K562 (cell line): ENCODE measurements at regions not wholly inside any gene's neighbourhood (a gene's known extent, or its start where the extent isn't known, plus 50 kb on each side); places are given as distances from the start of the nearest gene placed in this dataset.

Source experiments
- ATAC-seq: fragments of 200-7000 bp; cut with Tn5 transposase; 3 replicates; pipeline ENCODE4 v1.9.1; 2020; ENCODE audit warnings: moderate library complexity
- BruUV-seq: library from RNA; stranded (reverse); fragments of 400-500 nt; replicated peaks from 2 replicates; lab custom pipeline; 2021; lab: Mats Ljungman, UMichigan
- CTCF ChIA-PET: fragments of 300-600 bp; formaldehyde crosslinking; extraction: SDS; loops from one replicate; lab custom pipeline; 2021; ENCODE audit warnings: low intra/inter-chr PET ratio; lab: Yijun Ruan, JAX
- POLR2A ChIA-PET: fragments of 300-600, 350-650 bp; sonication (Branson Sonifier 250); formaldehyde crosslinking; extraction: SDS; loops from one replicate; lab custom pipeline; 2021; ENCODE audit warnings: antibody characterized with exemption, inconsistent platforms; lab: Yijun Ruan, JAX
- DNase-seq, 4 experiments: peaks; one replicate each; pipeline versions ENCODE4 v3.0.0 to v3.0.0-alpha.2; 2011 to 2018; ENCODE audit warnings: low spot score in 3 of 4, mixed read lengths in 3 of 4; ENCODE audit errors: extremely low read depth in 1 of 4
- FAIRE-seq: peaks from 2 replicates; lab custom pipeline; 2011; peaks lifted over from hg19 to GRCh38; lab: Jason Lieb, UNC
- H2AFZ ChIP-seq: 2 replicates; pipeline ENCODE4 v1.6.0; 2011; ENCODE audit warnings: low read depth, low read length, control low read depth, inconsistent platforms
- H3K27ac ChIP-seq: fragments of 200-600 bp; 3 replicates; pipeline ENCODE4 v1.8.0; 2011; ENCODE audit warnings: low read depth, mild to moderate bottlenecking, control low read depth, inconsistent platforms, low read length, moderate library complexity, mixed read lengths; ENCODE audit errors: extremely low read depth
- H3K27me3 ChIP-seq, 2 experiments: fragments of 300-600 bp in 1 of 2; 2 replicates in 1 of 2; 3 replicates in 1 of 2; pipeline versions ENCODE4 v1.6.0 to v1.8.0; 2011; ENCODE audit warnings: inconsistent platforms in 2 of 2, low read length in 2 of 2, mild to moderate bottlenecking in 1 of 2, mixed read lengths in 1 of 2, moderate library complexity in 1 of 2; ENCODE audit not compliant: control insufficient read depth in 2 of 2, insufficient read depth in 2 of 2
- H3K36me3 ChIP-seq: fragments of 300-600 bp; 3 replicates; pipeline ENCODE4 v1.8.0; 2011; ENCODE audit warnings: mild to moderate bottlenecking, low read length, inconsistent platforms; ENCODE audit not compliant: control insufficient read depth, insufficient read depth
- H3K4me1 ChIP-seq, 2 experiments: fragments of 200-600 bp in 1 of 2; replicated peaks in 1 of 2; 2 replicates in 1 of 2; 3 replicates in 1 of 2; pipeline versions ENCODE4 v1.5.1 to v1.8.0; 2011; ENCODE audit warnings: inconsistent platforms in 2 of 2, low read length in 2 of 2, mild to moderate bottlenecking in 1 of 2, mixed read lengths in 1 of 2, moderate library complexity in 1 of 2; ENCODE audit not compliant: control insufficient read depth in 2 of 2, insufficient read depth in 2 of 2
- H3K4me2 ChIP-seq: 2 replicates; pipeline ENCODE4 v1.6.1; 2011; ENCODE audit warnings: low read length, control low read depth, inconsistent platforms, mixed read lengths; ENCODE audit not compliant: insufficient read depth
- H3K4me3 ChIP-seq: fragments of 200-600 bp; sonication (generic), shearing (Covaris generic); 2 replicates; pipeline ENCODE4 v1.5.1; 2016; ENCODE audit warnings: control low read depth, inconsistent platforms
- H3K79me2 ChIP-seq: fragments of 200-600 bp; 3 replicates; pipeline ENCODE4 v1.8.0; 2011; ENCODE audit warnings: low read length, inconsistent platforms; ENCODE audit not compliant: control insufficient read depth, insufficient read depth
- H3K9ac ChIP-seq, 2 experiments: 2 replicates each; pipeline versions ENCODE4 v1.6.0 to v1.6.1; 2011; ENCODE audit warnings: low read depth in 2 of 2, low read length in 2 of 2, control low read depth in 1 of 2, inconsistent platforms in 1 of 2, mild to moderate bottlenecking in 1 of 2, mixed read lengths in 1 of 2; ENCODE audit not compliant: insufficient read depth in 1 of 2
- H3K9me1 ChIP-seq: one replicate; pipeline ENCODE4 v1.6.0; 2011; ENCODE audit warnings: inconsistent platforms, mild to moderate bottlenecking, low read length, moderate library complexity; ENCODE audit not compliant: control insufficient read depth, insufficient read depth
- H3K9me3 ChIP-seq: replicated peaks from 2 replicates; pipeline ENCODE4 v1.5.1; 2011; ENCODE audit warnings: low read depth, low read length, inconsistent platforms; ENCODE audit not compliant: control insufficient read depth, insufficient read depth
- H4K20me1 ChIP-seq: replicated peaks from 2 replicates; pipeline ENCODE4 v1.6.1; 2011; ENCODE audit warnings: low read length, inconsistent platforms, mixed read lengths; ENCODE audit not compliant: control insufficient read depth, insufficient read depth
- EGR1 ChIP-seq: fragments of 450-650 bp; conservative IDR thresholded peaks from 2 replicates; pipeline ENCODE4 v1.6.1; 2017; ENCODE audit warnings: mild to moderate bottlenecking
- KAT7 ChIP-seq: sonication (generic); formaldehyde crosslinking; IDR thresholded peaks from 2 replicates; pipeline ENCODE4 v1.8.0; 2022; ENCODE audit warnings: missing genetic modification reagents, mild to moderate bottlenecking, borderline replicate concordance
- MEIS2 ChIP-seq: fragments of 450-650 bp; IDR thresholded peaks from 2 replicates; pipeline ENCODE4 v1.6.1; 2014; ENCODE audit warnings: mild to moderate bottlenecking; ENCODE audit not compliant: partially characterized antibody
- SMC3 ChIP-seq: conservative IDR thresholded peaks from 2 replicates; pipeline ENCODE4 v1.6.1; 2011; ENCODE audit warnings: low read depth, low read length, improper control_type of control experiment; ENCODE audit not compliant: insufficient read depth
- U2AF1 ChIP-seq: fragments of 200-400 bp; formaldehyde crosslinking; optimal IDR thresholded peaks from 2 replicates; pipeline ENCODE3; 2017; ENCODE audit warnings: mild to moderate bottlenecking, low read depth, low read length, moderate library complexity
- WGBS: fragments of 100-300 bp; shearing (Covaris generic); methylation state at CpG from one replicate; pipeline ENCODE4 v1.1.6; 2016; ENCODE audit warnings: low coverage, mixed read lengths; ENCODE audit not compliant: insufficient coverage; ENCODE audit errors: missing lambda C conversion rate; 5-methylcytosine and 5-hydroxymethylcytosine counted together
- in situ Hi-C: fragments of 300-500 bp; cut with MboI; formaldehyde crosslinking; loops from 4 replicates; pipeline ENCODE4 v1.15.0; 2018; ENCODE audit warnings: inconsistent platforms, mixed read lengths
- intact Hi-C: fragments of 100-400 bp; cut with micrococcal nuclease; formaldehyde crosslinking; loops from 2 replicates; pipeline ENCODE4 v1.14.2; 2022
- TF ChIP-seq, protein P1 (sequence below), 2 experiments: fragments of 450-650 bp; IDR thresholded peaks; 2 replicates each; pipeline ENCODE4 v1.6.1; 2016; ENCODE audit warnings: mild to moderate bottlenecking in 2 of 2, borderline replicate concordance in 1 of 2, low read depth in 1 of 2, moderate library complexity in 1 of 2

DNA sequence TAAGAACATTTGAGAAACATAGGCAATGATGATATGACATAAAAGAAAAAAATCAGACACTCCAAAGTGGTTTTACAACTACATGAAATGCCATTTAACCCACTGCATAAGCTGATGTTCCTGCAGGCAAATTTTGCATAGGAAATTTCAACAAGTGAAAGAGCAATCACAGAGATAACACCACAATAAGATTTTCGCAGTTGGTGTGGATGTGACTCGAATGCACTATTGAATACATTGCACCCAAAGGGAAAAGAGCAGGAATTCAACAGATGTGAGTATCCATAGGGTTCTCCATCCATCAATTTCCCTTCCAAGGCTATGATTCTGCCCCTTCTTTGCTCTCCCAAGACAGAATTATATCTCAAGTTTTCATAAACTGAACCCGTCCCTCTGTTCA is 456.1 kb downstream of the RAP2B start:
- ChIA-PET POLR2A (no interaction called here), CTCF (no interaction called here)
- WGBS = 2% methylated on average over 3 of the region's 3 CpGs
- Histone ChIP-seq H3K9me1 (no peaks in the 10 kb centered on the region), H3K9me3 (no peaks in the 10 kb centered on the region), H4K20me1 (no peaks in the 10 kb centered on the region), H3K27ac (no peak overlapping the region), H3K9ac (no peak overlapping the region), H3K79me2 (no peaks in the 10 kb centered on the region), H2AFZ (no peak overlapping the region), H3K4me1 (no peaks in the 10 kb centered on the region), H3K4me3 (no peak overlapping the region), H3K36me3 (no peaks in the 10 kb centered on the region), H3K4me2 (no peak overlapping the region), H3K27me3 (no peaks in the 10 kb centered on the region)
- no peak for DNase-seq
- no peak for FAIRE-seq
- intact Hi-C loops (no loop called here), in situ Hi-C loops (no loop called here)
- TF ChIP-seq EGR1 (no peak), U2AF1 (no peak), KAT7 (no peak), MEIS2 (no peak), SMC3 (no peak)
- TF ChIP-seq, protein P1, sequence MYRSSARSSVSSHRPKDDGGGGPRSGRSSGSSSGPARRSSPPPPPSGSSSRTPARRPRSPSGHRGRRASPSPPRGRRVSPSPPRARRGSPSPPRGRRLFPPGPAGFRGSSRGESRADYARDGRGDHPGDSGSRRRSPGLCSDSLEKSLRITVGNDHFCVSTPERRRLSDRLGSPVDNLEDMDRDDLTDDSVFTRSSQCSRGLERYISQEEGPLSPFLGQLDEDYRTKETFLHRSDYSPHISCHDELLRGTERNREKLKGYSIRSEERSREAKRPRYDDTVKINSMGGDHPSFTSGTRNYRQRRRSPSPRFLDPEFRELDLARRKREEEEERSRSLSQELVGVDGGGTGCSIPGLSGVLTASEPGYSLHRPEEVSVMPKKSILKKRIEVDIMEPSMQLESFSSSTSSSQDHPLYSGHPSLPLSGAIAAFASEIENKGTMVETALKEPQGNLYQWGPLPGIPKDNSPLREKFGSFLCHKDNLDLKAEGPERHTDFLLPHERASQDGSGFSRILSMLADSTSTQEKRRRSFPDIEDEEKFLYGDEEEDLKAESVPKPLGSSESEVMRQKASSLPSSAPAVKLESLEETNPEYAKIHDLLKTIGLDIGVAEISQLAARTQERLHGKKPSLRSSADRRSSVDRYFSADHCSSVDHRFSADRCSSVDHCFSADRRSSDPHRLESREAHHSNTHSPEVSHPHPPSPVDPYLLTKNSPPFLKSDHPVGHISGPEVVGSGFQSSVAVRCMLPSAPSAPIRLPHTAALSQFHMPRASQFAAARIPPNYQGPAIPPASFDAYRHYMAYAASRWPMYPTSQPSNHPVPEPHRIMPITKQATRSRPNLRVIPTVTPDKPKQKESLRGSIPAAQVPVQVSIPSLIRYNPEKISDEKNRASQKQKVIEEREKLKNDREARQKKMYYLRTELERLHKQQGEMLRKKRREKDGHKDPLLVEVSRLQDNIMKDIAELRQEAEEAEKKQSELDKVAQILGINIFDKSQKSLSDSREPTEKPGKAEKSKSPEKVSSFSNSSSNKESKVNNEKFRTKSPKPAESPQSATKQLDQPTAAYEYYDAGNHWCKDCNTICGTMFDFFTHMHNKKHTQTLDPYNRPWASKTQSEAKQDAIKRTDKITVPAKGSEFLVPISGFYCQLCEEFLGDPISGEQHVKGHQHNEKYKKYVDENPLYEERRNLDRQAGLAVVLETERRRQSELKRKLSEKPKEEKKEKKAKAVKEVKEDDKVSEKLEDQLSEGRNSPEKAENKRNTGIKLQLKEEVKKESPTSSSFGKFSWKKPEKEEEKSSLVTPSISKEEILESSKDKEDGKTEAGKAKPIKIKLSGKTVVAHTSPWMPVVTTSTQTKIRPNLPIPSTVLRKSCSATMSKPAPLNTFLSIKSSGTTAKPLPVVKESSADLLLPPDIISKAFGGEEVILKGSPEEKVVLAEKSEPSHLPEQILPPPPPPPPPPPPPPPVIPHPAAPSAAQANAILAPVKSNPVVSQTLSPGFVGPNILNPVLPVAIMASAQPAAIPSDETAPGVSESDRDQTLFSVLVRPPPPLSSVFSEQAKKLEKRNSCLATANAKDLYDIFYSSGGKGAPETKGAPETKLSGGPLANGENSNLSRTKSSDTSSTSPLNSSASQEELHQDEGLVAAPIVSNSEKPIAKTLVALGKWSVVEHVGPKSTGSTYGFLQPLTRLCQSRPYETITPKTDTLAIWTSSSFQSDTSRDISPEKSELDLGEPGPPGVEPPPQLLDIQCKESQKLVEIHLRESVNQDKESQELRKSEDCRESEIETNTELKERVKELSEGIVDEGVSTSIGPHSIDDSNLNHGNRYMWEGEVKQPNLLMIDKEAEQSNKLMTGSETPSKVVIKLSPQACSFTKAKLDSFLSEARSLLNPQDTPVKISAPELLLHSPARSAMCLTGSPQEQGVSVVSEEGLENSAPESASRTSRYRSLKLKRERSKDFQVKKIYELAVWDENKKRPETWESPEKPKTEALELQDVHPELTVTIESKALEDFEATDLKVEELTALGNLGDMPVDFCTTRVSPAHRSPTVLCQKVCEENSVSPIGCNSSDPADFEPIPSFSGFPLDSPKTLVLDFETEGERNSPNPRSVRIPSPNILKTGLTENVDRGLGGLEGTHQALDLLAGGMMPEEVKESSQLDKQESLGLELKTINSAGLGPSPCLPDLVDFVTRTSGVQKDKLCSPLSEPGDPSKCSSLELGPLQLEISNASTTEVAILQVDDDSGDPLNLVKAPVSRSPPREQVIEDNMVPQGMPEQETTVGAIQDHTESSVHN (IDR thresholded peaks at IDR 0.05; ENCODE audit: borderline replicate concordance in 1 of 2, low read depth in 1 of 2) = no peak
- no TSS peak for BruUV-seq
- no peak for ATAC-seq
